ENCODE measurements at regions not wholly inside any gene's neighbourhood (a gene's known extent, or its start where the extent isn't known, plus 50 kb on each side); places are given as distances from the start of the nearest gene placed in this dataset.

DNA sequence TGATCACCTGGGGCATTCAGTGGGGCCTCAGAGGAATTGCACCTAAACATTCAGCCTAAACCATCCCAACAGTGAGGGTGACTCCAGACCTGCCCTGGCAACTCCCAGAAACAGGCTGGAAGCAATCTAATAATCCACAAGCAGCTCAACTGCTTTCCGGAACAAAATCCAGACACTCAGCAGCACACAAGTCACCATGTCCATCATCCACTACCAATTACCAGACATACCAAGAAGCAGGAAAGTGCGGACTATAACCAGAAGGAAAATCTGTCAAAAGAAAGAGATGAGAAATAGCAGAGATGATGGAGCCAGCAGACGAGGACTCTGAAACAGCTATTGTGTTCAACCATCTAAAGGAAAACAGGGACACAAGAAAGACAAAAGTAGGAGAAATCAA is 342.6 kb upstream of the ZMIZ1 start:
- Histone ChIP-seq H3K9me3 (no peaks in the 10 kb centered on the region), H3K9ac (no peak overlapping the region), H3K36me3 (replicated peaks in 1 of 2; ENCODE audit: control insufficient read depth in 1 of 2, insufficient read depth in 2 of 2, low read length in 1 of 2) (no peaks in the 10 kb centered on the region), H3K27me3 (ENCODE audit: insufficient read depth) (peaks cover 4% of the 10 kb centered on the region), H2AFZ (ENCODE audit: low read depth) (no peak overlapping the region), H3K4me2 (no peak overlapping the region), H3K27ac (ENCODE audit: low read depth in 2 of 2, low read length in 1 of 2) (peak overlapping the region in 1 of 2 experiments; percentile 47; a peak in 1 of 4 replicates), H3F3A (replicated peaks; ENCODE audit: insufficient read depth) (no peaks in the 10 kb centered on the region), H3K4me1 (ENCODE audit: control insufficient read depth in 1 of 2, insufficient read depth in 2 of 2, low read depth in 1 of 2, low read length in 1 of 2) (peaks cover 0 to 22% of the 10 kb centered on the region in 2 experiments; a peak in 2 of 4 replicates), H3K79me2 (ENCODE audit: insufficient read depth) (no peaks in the 10 kb centered on the region), H4K20me1 (ENCODE audit: insufficient read depth) (no peaks in the 10 kb centered on the region), H3K4me3 (ENCODE audit: low read depth in 2 of 2, low read length in 1 of 2) (no peak overlapping the region), H3K9me2 (no peaks in the 10 kb centered on the region)
- ChIA-PET CTCF (interaction anchor here (1.2 to 1.5 kb wide), 3 partner anchors 11 to 29 kb away, joined by 3 to 4 read pairs (median 4); no protein-coding TSS in a partner anchor), POLR2A (no interaction called here)
- no peak for TF ChIP-seq POLR2AphosphoS5 (IDR thresholded peaks at IDR 0.05; ENCODE audit: low read depth, low read length)
- TF ChIP-seq ELF1 (IDR thresholded peaks at IDR 0.05) = no peak
- no peak for TF ChIP-seq NRF1 (IDR thresholded peaks at IDR 0.05; ENCODE audit: low read depth, low read length)
- TF ChIP-seq RXRA (IDR thresholded peaks at IDR 0.05; ENCODE audit: borderline replicate concordance, low read depth) = no peak
- TF ChIP-seq, protein P1, sequence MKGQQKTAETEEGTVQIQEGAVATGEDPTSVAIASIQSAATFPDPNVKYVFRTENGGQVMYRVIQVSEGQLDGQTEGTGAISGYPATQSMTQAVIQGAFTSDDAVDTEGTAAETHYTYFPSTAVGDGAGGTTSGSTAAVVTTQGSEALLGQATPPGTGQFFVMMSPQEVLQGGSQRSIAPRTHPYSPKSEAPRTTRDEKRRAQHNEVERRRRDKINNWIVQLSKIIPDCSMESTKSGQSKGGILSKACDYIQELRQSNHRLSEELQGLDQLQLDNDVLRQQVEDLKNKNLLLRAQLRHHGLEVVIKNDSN (IDR thresholded peaks at IDR 0.05; ENCODE audit: borderline replicate concordance, low read depth) = no peak
- TF ChIP-seq, protein P2, sequence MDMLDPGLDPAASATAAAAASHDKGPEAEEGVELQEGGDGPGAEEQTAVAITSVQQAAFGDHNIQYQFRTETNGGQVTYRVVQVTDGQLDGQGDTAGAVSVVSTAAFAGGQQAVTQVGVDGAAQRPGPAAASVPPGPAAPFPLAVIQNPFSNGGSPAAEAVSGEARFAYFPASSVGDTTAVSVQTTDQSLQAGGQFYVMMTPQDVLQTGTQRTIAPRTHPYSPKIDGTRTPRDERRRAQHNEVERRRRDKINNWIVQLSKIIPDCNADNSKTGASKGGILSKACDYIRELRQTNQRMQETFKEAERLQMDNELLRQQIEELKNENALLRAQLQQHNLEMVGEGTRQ (IDR thresholded peaks at IDR 0.05; ENCODE audit: borderline replicate concordance, low read depth, low read length) = no peak
- TF ChIP-seq, protein P3, sequence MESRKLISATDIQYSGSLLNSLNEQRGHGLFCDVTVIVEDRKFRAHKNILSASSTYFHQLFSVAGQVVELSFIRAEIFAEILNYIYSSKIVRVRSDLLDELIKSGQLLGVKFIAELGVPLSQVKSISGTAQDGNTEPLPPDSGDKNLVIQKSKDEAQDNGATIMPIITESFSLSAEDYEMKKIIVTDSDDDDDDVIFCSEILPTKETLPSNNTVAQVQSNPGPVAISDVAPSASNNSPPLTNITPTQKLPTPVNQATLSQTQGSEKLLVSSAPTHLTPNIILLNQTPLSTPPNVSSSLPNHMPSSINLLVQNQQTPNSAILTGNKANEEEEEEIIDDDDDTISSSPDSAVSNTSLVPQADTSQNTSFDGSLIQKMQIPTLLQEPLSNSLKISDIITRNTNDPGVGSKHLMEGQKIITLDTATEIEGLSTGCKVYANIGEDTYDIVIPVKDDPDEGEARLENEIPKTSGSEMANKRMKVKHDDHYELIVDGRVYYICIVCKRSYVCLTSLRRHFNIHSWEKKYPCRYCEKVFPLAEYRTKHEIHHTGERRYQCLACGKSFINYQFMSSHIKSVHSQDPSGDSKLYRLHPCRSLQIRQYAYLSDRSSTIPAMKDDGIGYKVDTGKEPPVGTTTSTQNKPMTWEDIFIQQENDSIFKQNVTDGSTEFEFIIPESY (IDR thresholded peaks at IDR 0.05; ENCODE audit: borderline replicate concordance, low read depth) = no peak
- TF ChIP-seq, protein P4, sequence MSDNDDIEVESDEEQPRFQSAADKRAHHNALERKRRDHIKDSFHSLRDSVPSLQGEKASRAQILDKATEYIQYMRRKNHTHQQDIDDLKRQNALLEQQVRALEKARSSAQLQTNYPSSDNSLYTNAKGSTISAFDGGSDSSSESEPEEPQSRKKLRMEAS (IDR thresholded peaks at IDR 0.05; ENCODE audit: low read depth) = no peak
- no peak for TF ChIP-seq FOXM1 (IDR thresholded peaks at IDR 0.05; ENCODE audit: low read depth)
- TF ChIP-seq MEF2A (IDR thresholded peaks at IDR 0.05; ENCODE audit: borderline replicate concordance, low read depth) = no peak
- DNase-seq = no peak
- 70% methylated on average over 3 of the region's 3 CpGs for WGBS (ENCODE audit: low lambda C conversion rate)

DNA sequence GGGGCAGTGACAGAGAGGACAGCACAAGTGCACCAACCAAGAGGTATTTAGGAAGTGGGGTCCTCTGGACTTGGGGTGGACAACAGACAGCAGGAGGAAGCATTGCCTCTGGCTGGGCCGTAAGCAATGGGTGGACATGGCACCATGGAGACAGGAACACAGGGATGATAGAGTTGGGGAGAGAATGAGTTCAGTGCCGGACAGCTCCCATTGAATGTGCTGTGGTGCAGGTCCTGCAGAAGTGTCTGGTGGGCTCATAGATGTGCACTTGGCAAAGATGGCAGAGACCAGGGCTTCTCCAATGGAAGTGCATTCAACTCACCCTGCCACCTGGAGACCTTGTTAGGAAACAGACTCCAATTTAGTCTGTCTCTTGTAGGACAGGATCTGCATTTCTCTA is 341.5 kb upstream of the ZMIZ1 start:
- peak; percentile 25 for DNase-seq
- WGBS (ENCODE audit: low lambda C conversion rate) = 82% methylated on average over 1 of the region's 2 CpGs
- no peaks in the 10 kb centered on the region for H3K9me2 ChIP-seq
- no peaks in the 10 kb centered on the region for H3K36me3 ChIP-seq (replicated peaks in 1 of 2; ENCODE audit: control insufficient read depth in 1 of 2, insufficient read depth in 2 of 2, low read length in 1 of 2)
- H4K20me1 ChIP-seq (ENCODE audit: insufficient read depth) = no peaks in the 10 kb centered on the region
- no peak overlapping the region for H3K9ac ChIP-seq
- H3K27me3 ChIP-seq (ENCODE audit: insufficient read depth) = peaks cover 6% of the 10 kb centered on the region
- H3K27ac ChIP-seq (ENCODE audit: low read depth in 2 of 2, low read length in 1 of 2) = peak overlapping the region in 1 of 2 experiments; percentile 58; a peak in 2 of 4 replicates
- ChIA-PET CTCF (no interaction called here), POLR2A (no interaction called here)
- H3F3A ChIP-seq (replicated peaks; ENCODE audit: insufficient read depth) = no peaks in the 10 kb centered on the region
- H3K4me2 ChIP-seq = no peak overlapping the region
- no peak overlapping the region for H2AFZ ChIP-seq (ENCODE audit: low read depth)
- no peaks in the 10 kb centered on the region for H3K9me3 ChIP-seq
- TF ChIP-seq ELF1 (IDR thresholded peaks at IDR 0.05) = no peak
- TF ChIP-seq FOXM1 (IDR thresholded peaks at IDR 0.05; ENCODE audit: low read depth) = no peak
- TF ChIP-seq, protein P5, sequence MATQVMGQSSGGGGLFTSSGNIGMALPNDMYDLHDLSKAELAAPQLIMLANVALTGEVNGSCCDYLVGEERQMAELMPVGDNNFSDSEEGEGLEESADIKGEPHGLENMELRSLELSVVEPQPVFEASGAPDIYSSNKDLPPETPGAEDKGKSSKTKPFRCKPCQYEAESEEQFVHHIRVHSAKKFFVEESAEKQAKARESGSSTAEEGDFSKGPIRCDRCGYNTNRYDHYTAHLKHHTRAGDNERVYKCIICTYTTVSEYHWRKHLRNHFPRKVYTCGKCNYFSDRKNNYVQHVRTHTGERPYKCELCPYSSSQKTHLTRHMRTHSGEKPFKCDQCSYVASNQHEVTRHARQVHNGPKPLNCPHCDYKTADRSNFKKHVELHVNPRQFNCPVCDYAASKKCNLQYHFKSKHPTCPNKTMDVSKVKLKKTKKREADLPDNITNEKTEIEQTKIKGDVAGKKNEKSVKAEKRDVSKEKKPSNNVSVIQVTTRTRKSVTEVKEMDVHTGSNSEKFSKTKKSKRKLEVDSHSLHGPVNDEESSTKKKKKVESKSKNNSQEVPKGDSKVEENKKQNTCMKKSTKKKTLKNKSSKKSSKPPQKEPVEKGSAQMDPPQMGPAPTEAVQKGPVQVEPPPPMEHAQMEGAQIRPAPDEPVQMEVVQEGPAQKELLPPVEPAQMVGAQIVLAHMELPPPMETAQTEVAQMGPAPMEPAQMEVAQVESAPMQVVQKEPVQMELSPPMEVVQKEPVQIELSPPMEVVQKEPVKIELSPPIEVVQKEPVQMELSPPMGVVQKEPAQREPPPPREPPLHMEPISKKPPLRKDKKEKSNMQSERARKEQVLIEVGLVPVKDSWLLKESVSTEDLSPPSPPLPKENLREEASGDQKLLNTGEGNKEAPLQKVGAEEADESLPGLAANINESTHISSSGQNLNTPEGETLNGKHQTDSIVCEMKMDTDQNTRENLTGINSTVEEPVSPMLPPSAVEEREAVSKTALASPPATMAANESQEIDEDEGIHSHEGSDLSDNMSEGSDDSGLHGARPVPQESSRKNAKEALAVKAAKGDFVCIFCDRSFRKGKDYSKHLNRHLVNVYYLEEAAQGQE (IDR thresholded peaks at IDR 0.05; ENCODE audit: low read depth, low read length) = peak; percentile 82
- no peaks in the 10 kb centered on the region for H3K79me2 ChIP-seq (ENCODE audit: insufficient read depth)
- H3K4me3 ChIP-seq (ENCODE audit: low read depth in 2 of 2, low read length in 1 of 2) = no peak overlapping the region
- H3K4me1 ChIP-seq (ENCODE audit: control insufficient read depth in 1 of 2, insufficient read depth in 2 of 2, low read depth in 1 of 2, low read length in 1 of 2) = peaks cover 0 to 25% of the 10 kb centered on the region in 2 experiments; a peak in 2 of 4 replicates
